ENCODE measurements at regions not wholly inside any gene's neighbourhood (a gene's known extent, or its start where the extent isn't known, plus 50 kb on each side); places are given as distances from the start of the nearest gene placed in this dataset.

GRCh38 chrX:14228611-14229010 lies 198.9 kb upstream of the GEMIN8 start:
- no peak for DNase-seq (ENCODE audit: extremely low read depth, insufficient read length)
- H3K4me3 ChIP-seq (replicated peaks; ENCODE audit: low read depth, low read length), result no peak overlapping the region
- no peak for TF ChIP-seq CTCF (IDR thresholded peaks at IDR 0.05; ENCODE audit: insufficient read depth, low read length, poor library complexity, severe bottlenecking)
- no peaks in the 10 kb centered on the region for H3K36me3 ChIP-seq (ENCODE audit: control insufficient read depth, insufficient read depth, low read length)
- H3K27me3 ChIP-seq (replicated peaks; ENCODE audit: control insufficient read depth, insufficient read depth, low read length), result no peaks in the 10 kb centered on the region

- DNase-seq (ENCODE audit: extremely low read depth, insufficient read length), result no peak
- TF ChIP-seq CTCF (IDR thresholded peaks at IDR 0.05; ENCODE audit: insufficient read depth, low read length, poor library complexity, severe bottlenecking), result no peak
- no peaks in the 10 kb centered on the region for H3K36me3 ChIP-seq (ENCODE audit: control insufficient read depth, insufficient read depth, low read length)
- H3K27me3 ChIP-seq (replicated peaks; ENCODE audit: control insufficient read depth, insufficient read depth, low read length), result no peaks in the 10 kb centered on the region
- H3K4me3 ChIP-seq (replicated peaks; ENCODE audit: low read depth, low read length), result no peak overlapping the region
These were observed 190.8 kb upstream of the GEMIN8 start for GRCh38 chrX:14220386-14220944.

- Histone ChIP-seq H3K27me3 (replicated peaks; ENCODE audit: control insufficient read depth, insufficient read depth, low read length) (no peaks in the 10 kb centered on the region), H3K36me3 (ENCODE audit: control insufficient read depth, insufficient read depth, low read length) (no peaks in the 10 kb centered on the region), H3K4me3 (replicated peaks; ENCODE audit: low read depth, low read length) (no peak overlapping the region)
- DNase-seq (ENCODE audit: extremely low read depth, insufficient read length), result no peak
- no peak for TF ChIP-seq CTCF (IDR thresholded peaks at IDR 0.05; ENCODE audit: insufficient read depth, low read length, poor library complexity, severe bottlenecking)
These were observed 179.3 kb upstream of the GEMIN8 start for GRCh38 chrX:14209034-14209433.

GRCh38 chrX:14194711-14195110 lies 165.0 kb upstream of the GEMIN8 start:
- no peak for DNase-seq (ENCODE audit: extremely low read depth, insufficient read length)
- no peak for TF ChIP-seq CTCF (IDR thresholded peaks at IDR 0.05; ENCODE audit: insufficient read depth, low read length, poor library complexity, severe bottlenecking)
- no peak overlapping the region for H3K4me3 ChIP-seq (replicated peaks; ENCODE audit: low read depth, low read length)
- no peaks in the 10 kb centered on the region for H3K27me3 ChIP-seq (replicated peaks; ENCODE audit: control insufficient read depth, insufficient read depth, low read length)
- H3K36me3 ChIP-seq (ENCODE audit: control insufficient read depth, insufficient read depth, low read length), result no peaks in the 10 kb centered on the region

GRCh38 chrX:14193547-14193946 lies 163.9 kb upstream of the GEMIN8 start:
- Histone ChIP-seq H3K27me3 (replicated peaks; ENCODE audit: control insufficient read depth, insufficient read depth, low read length) (no peaks in the 10 kb centered on the region), H3K36me3 (ENCODE audit: control insufficient read depth, insufficient read depth, low read length) (no peaks in the 10 kb centered on the region), H3K4me3 (replicated peaks; ENCODE audit: low read depth, low read length) (no peak overlapping the region)
- no peak for TF ChIP-seq CTCF (IDR thresholded peaks at IDR 0.05; ENCODE audit: insufficient read depth, low read length, poor library complexity, severe bottlenecking)
- DNase-seq (ENCODE audit: extremely low read depth, insufficient read length), result no peak

GRCh38 chrX:14173873-14174272 lies 144.2 kb upstream of the GEMIN8 start:
- Histone ChIP-seq H3K36me3 (ENCODE audit: control insufficient read depth, insufficient read depth, low read length) (no peaks in the 10 kb centered on the region), H3K4me3 (replicated peaks; ENCODE audit: low read depth, low read length) (no peak overlapping the region), H3K27me3 (replicated peaks; ENCODE audit: control insufficient read depth, insufficient read depth, low read length) (no peaks in the 10 kb centered on the region)
- no peak for TF ChIP-seq CTCF (IDR thresholded peaks at IDR 0.05; ENCODE audit: insufficient read depth, low read length, poor library complexity, severe bottlenecking)
- no peak for DNase-seq (ENCODE audit: extremely low read depth, insufficient read length)
